Stimulated activated naive CD8-positive, alpha-beta T cell treated with anti-CD3 and anti-CD28 coated beads, Interleukin-15, Interleukin-2, amounts not matched to agents 100 ng/mL and 50 ng/mL, for 24 hours (primary cell): ENCODE measurements at regions not wholly inside any gene's neighbourhood (a gene's known extent, or its start where the extent isn't known, plus 50 kb on each side); places are given as distances from the start of the nearest gene placed in this dataset.
"Not testable (repeated sequence)": the region's sequence is repeated elsewhere in the genome, so short reads cannot be mapped to it uniquely, and the experiment has no call there.

ENCODE experiments used
- H3K27ac Mint-ChIP-seq: one replicate; pipeline ENCODE4 v1.8.0; 2021; ENCODE audit warnings: mild to moderate bottlenecking, mixed read lengths
- H3K27me3 Mint-ChIP-seq: one replicate; pipeline ENCODE4 v1.8.0; 2021; ENCODE audit warnings: mixed read lengths
- H3K36me3 Mint-ChIP-seq: one replicate; pipeline ENCODE4 v1.8.0; 2021; ENCODE audit warnings: low read depth, mixed read lengths
- H3K4me1 Mint-ChIP-seq: one replicate; pipeline ENCODE4 v1.8.0; 2021; ENCODE audit warnings: low read depth, mixed read lengths
- H3K4me3 Mint-ChIP-seq: one replicate; pipeline ENCODE4 v1.8.0; 2021; ENCODE audit warnings: mild to moderate bottlenecking, mixed read lengths
- H3K9me3 Mint-ChIP-seq: one replicate; pipeline ENCODE4 v1.8.0; 2021; ENCODE audit warnings: mixed read lengths

- H3K36me3 Mint-ChIP-seq = no peaks in the 10 kb centered on the region
- H3K27me3 Mint-ChIP-seq = no peaks in the 10 kb centered on the region
- H3K4me3 Mint-ChIP-seq = no peak overlapping the region
- no peaks in the 10 kb centered on the region for H3K4me1 Mint-ChIP-seq
- H3K9me3 Mint-ChIP-seq = no peaks in the 10 kb centered on the region
- no peak overlapping the region for H3K27ac Mint-ChIP-seq
Measured at GRCh38 chr17:33947762-33948161, 307.3 kb upstream of the CCL2 start.

- Mint-ChIP-seq H3K4me3 (no peak overlapping the region), H3K27ac (no peak overlapping the region), H3K4me1 (no peaks in the 10 kb centered on the region), H3K9me3 (no peaks in the 10 kb centered on the region), H3K36me3 (no peaks in the 10 kb centered on the region), H3K27me3 (peaks cover 1% of the 10 kb centered on the region)
Measured at GRCh38 chr17:33948309-33948708, 306.8 kb upstream of the CCL2 start.

- H3K36me3 Mint-ChIP-seq = no peaks in the 10 kb centered on the region
- H3K27ac Mint-ChIP-seq = no peak overlapping the region
- H3K27me3 Mint-ChIP-seq = peaks cover 9% of the 10 kb centered on the region
- H3K9me3 Mint-ChIP-seq = no peaks in the 10 kb centered on the region
- no peak overlapping the region for H3K4me3 Mint-ChIP-seq
- no peaks in the 10 kb centered on the region for H3K4me1 Mint-ChIP-seq
Measured at GRCh38 chr17:33949100-33949499, 306.0 kb upstream of the CCL2 start.

GRCh38 chr17:33950061-33950460, 305.0 kb upstream of the CCL2 start:
- H3K27me3 Mint-ChIP-seq = peaks cover 9% of the 10 kb centered on the region
- no peak overlapping the region for H3K4me3 Mint-ChIP-seq
- H3K4me1 Mint-ChIP-seq = no peaks in the 10 kb centered on the region
- no peak overlapping the region for H3K27ac Mint-ChIP-seq
- no peaks in the 10 kb centered on the region for H3K36me3 Mint-ChIP-seq
- H3K9me3 Mint-ChIP-seq = no peaks in the 10 kb centered on the region

- H3K4me1 Mint-ChIP-seq = no peaks in the 10 kb centered on the region
- H3K27me3 Mint-ChIP-seq = peaks cover 26% of the 10 kb centered on the region
- H3K4me3 Mint-ChIP-seq = no peak overlapping the region
- no peaks in the 10 kb centered on the region for H3K36me3 Mint-ChIP-seq
- H3K27ac Mint-ChIP-seq = no peak overlapping the region
- peaks cover 4% of the 10 kb centered on the region for H3K9me3 Mint-ChIP-seq
Measured at GRCh38 chr17:33952425-33952824, 302.7 kb upstream of the CCL2 start.

GRCh38 chr17:33954597-33954996, 300.5 kb upstream of the CCL2 start:
- Mint-ChIP-seq H3K36me3 (no peaks in the 10 kb centered on the region), H3K4me1 (no peaks in the 10 kb centered on the region), H3K4me3 (no peak overlapping the region), H3K9me3 (peaks cover 14% of the 10 kb centered on the region), H3K27ac (no peak overlapping the region), H3K27me3 (peaks cover 36% of the 10 kb centered on the region)

GRCh38 chr17:33955461-33955860, 299.6 kb upstream of the CCL2 start:
- no peak overlapping the region for H3K27ac Mint-ChIP-seq
- no peaks in the 10 kb centered on the region for H3K4me1 Mint-ChIP-seq
- no peaks in the 10 kb centered on the region for H3K36me3 Mint-ChIP-seq
- H3K4me3 Mint-ChIP-seq = no peak overlapping the region
- H3K27me3 Mint-ChIP-seq = peaks cover 39% of the 10 kb centered on the region
- H3K9me3 Mint-ChIP-seq = peaks cover 17% of the 10 kb centered on the region

- peaks cover 30% of the 10 kb centered on the region for H3K27me3 Mint-ChIP-seq
- H3K27ac Mint-ChIP-seq, H3K4me1 Mint-ChIP-seq, H3K36me3 Mint-ChIP-seq, H3K4me3 Mint-ChIP-seq: not testable (repeated sequence)
- H3K9me3 Mint-ChIP-seq = peaks cover 17% of the 10 kb centered on the region
Measured at GRCh38 chr17:33959098-33959497, 296.0 kb upstream of the CCL2 start.

GRCh38 chr17:33962857-33963655, 292.0 kb upstream of the CCL2 start:
- Mint-ChIP-seq H3K4me1 (peaks cover 20% of the 10 kb centered on the region), H3K4me3 (no peak overlapping the region), H3K36me3 (no peaks in the 10 kb centered on the region), H3K27me3 (peaks cover 13% of the 10 kb centered on the region), H3K9me3 (peaks cover 10% of the 10 kb centered on the region), H3K27ac (no peak overlapping the region)

- H3K4me3 Mint-ChIP-seq = no peak overlapping the region
- H3K27me3 Mint-ChIP-seq = peaks cover 7% of the 10 kb centered on the region
- peak overlapping the region; percentile 13 for H3K27ac Mint-ChIP-seq
- H3K4me1 Mint-ChIP-seq = peaks cover 33% of the 10 kb centered on the region
- no peaks in the 10 kb centered on the region for H3K36me3 Mint-ChIP-seq
- H3K9me3 Mint-ChIP-seq = peaks cover 3% of the 10 kb centered on the region
Measured at GRCh38 chr17:33964344-33964979, 290.6 kb upstream of the CCL2 start.

GRCh38 chr17:33966410-33967059, 288.6 kb upstream of the CCL2 start:
- Mint-ChIP-seq H3K27ac (no peak overlapping the region), H3K36me3 (no peaks in the 10 kb centered on the region), H3K4me1 (peaks cover 33% of the 10 kb centered on the region), H3K9me3 (no peaks in the 10 kb centered on the region), H3K27me3 (peaks cover 3% of the 10 kb centered on the region), H3K4me3 (no peak overlapping the region)

- Mint-ChIP-seq H3K4me1 (peaks cover 33% of the 10 kb centered on the region), H3K4me3 (no peak overlapping the region)
Measured at GRCh38 chr17:33967608-33968349, 287.3 kb upstream of the CCL2 start.

GRCh38 chr17:33968350-33969044, 286.6 kb upstream of the CCL2 start:
- Mint-ChIP-seq H3K4me1 (peaks cover 29% of the 10 kb centered on the region), H3K27me3 (peaks cover 3% of the 10 kb centered on the region), H3K27ac (peak overlapping the region; percentile 52), H3K36me3 (no peaks in the 10 kb centered on the region), H3K4me3 (no peak overlapping the region), H3K9me3 (no peaks in the 10 kb centered on the region)

More at GRCh38 chr17:33967608-33968349, 287.3 kb upstream of the CCL2 start:
- Mint-ChIP-seq H3K9me3 (no peaks in the 10 kb centered on the region), H3K36me3 (no peaks in the 10 kb centered on the region), H3K27ac (no peak overlapping the region), H3K27me3 (peaks cover 3% of the 10 kb centered on the region)

GRCh38 chr17:33970279-33970678, 284.8 kb upstream of the CCL2 start:
- Mint-ChIP-seq H3K9me3 (no peaks in the 10 kb centered on the region), H3K4me1 (peaks cover 20% of the 10 kb centered on the region), H3K4me3 (no peak overlapping the region), H3K36me3 (no peaks in the 10 kb centered on the region), H3K27me3 (peaks cover 3% of the 10 kb centered on the region), H3K27ac (no peak overlapping the region)
